HepG2 (cell line): ENCODE measurements at regions not wholly inside any gene's neighbourhood (a gene's known extent, or its start where the extent isn't known, plus 50 kb on each side); places are given as distances from the start of the nearest gene placed in this dataset.

ENCODE experiments used
- ATAC-seq: fragments of 200-7000 bp; cut with Tn5 transposase; 3 replicates; pipeline ENCODE4 v1.9.1; 2020; ENCODE audit warnings: mild to moderate bottlenecking, moderate library complexity
- BruUV-seq: library from RNA; stranded (reverse); fragments of 400-500 nt; replicated peaks from 2 replicates; lab custom pipeline; 2021; lab: Mats Ljungman, UMichigan
- CTCF ChIA-PET: fragments of 300-600 bp; formaldehyde crosslinking; extraction: SDS; loops from one replicate; lab custom pipeline; 2021; ENCODE audit warnings: low total read pairs, inconsistent platforms, low intra/inter-chr PET ratio; lab: Yijun Ruan, JAX
- POLR2A ChIA-PET: fragments of 350-600 bp; sonication (Branson Sonifier 250); formaldehyde crosslinking; loops from one replicate; lab custom pipeline; 2020; ENCODE audit warnings: antibody characterized with exemption, inconsistent platforms; lab: Yijun Ruan, JAX
- DNase-seq: peaks from one replicate; pipeline ENCODE4 v3.0.0-alpha.2; 2015; ENCODE audit warnings: low spot score
- FAIRE-seq: peaks from 3 replicates; lab custom pipeline; 2011; peaks lifted over from hg19 to GRCh38; lab: Jason Lieb, UNC
- H2AFZ ChIP-seq: one replicate; pipeline ENCODE4 v1.6.1; 2011; ENCODE audit warnings: low read length, inconsistent platforms
- H3K27ac ChIP-seq: fragments of 300-600 bp; 3 replicates; pipeline ENCODE4 v1.8.0; 2011; ENCODE audit warnings: mixed run types, mild to moderate bottlenecking, mixed read lengths, low read length, inconsistent platforms; ENCODE audit not compliant: insufficient read depth; ENCODE audit errors: extremely low read length
- H3K27me3 ChIP-seq, 2 experiments: fragments of 200-600 bp in 1 of 2; 2 replicates in 1 of 2; 3 replicates in 1 of 2; pipeline versions ENCODE4 v1.6.0 to v1.8.0; 2011; ENCODE audit warnings: low read length in 2 of 2, mild to moderate bottlenecking in 2 of 2, moderate library complexity in 2 of 2, inconsistent platforms in 1 of 2; ENCODE audit not compliant: insufficient read depth in 2 of 2, control insufficient read depth in 1 of 2
- H3K36me3 ChIP-seq, 2 experiments: fragments of 200-600 bp in 1 of 2; replicated peaks in 1 of 2; 2 replicates in 1 of 2; 3 replicates in 1 of 2; pipeline versions ENCODE4 v1.5.1 to v1.8.0; 2011; ENCODE audit warnings: low read length in 2 of 2, inconsistent platforms in 1 of 2; ENCODE audit not compliant: insufficient read depth in 2 of 2, control insufficient read depth in 1 of 2
- H3K4me1 ChIP-seq: 2 replicates; pipeline ENCODE4 v1.5.1; 2012; ENCODE audit warnings: low read length, inconsistent platforms; ENCODE audit not compliant: insufficient read depth
- H3K4me2 ChIP-seq: 2 replicates; pipeline ENCODE4 v1.6.0; 2011; ENCODE audit warnings: low read depth, low read length, inconsistent platforms
- H3K4me3 ChIP-seq, 3 experiments: fragments of 200-600 bp in 1 of 3; sonication (generic), shearing (Covaris generic) in 1 of 3; replicated peaks in 1 of 3; 2 replicates each; pipeline ENCODE4 v1.5.1; 2011 to 2016; ENCODE audit warnings: low read length in 3 of 3, inconsistent platforms in 2 of 3, low read depth in 2 of 3, mild to moderate bottlenecking in 2 of 3, control low read depth in 1 of 3, mixed read lengths in 1 of 3; ENCODE audit not compliant: insufficient read depth in 1 of 3
- H3K79me2 ChIP-seq: one replicate; pipeline ENCODE4 v1.6.1; 2011; ENCODE audit warnings: low read length, inconsistent platforms; ENCODE audit not compliant: insufficient read depth
- H3K9ac ChIP-seq: 2 replicates; pipeline ENCODE4 v1.6.0; 2011; ENCODE audit warnings: mild to moderate bottlenecking, low read depth, low read length, inconsistent platforms; ENCODE audit not compliant: insufficient read depth
- H3K9me3 ChIP-seq: 2 replicates; pipeline ENCODE4 v1.5.1; 2012; ENCODE audit warnings: mild to moderate bottlenecking, low read length
- H4K20me1 ChIP-seq: 2 replicates; pipeline ENCODE4 v1.6.0; 2011; ENCODE audit warnings: inconsistent platforms, mild to moderate bottlenecking, low read length, moderate library complexity; ENCODE audit not compliant: insufficient read depth
- BORCS8-MEF2B ChIP-seq: sonication (generic); formaldehyde crosslinking; IDR thresholded peaks from 2 replicates; pipeline ENCODE4 v1.8.0; 2022; ENCODE audit warnings: mild to moderate bottlenecking, missing genetic modification reagents
- CREM ChIP-seq, 2 experiments: sonication (generic) in 1 of 2; formaldehyde crosslinking in 1 of 2; IDR thresholded peaks; 2 replicates each; pipeline versions ENCODE4 v1.4.0 to v1.6.1; 2016 to 2020; ENCODE audit warnings: antibody characterized with exemption in 1 of 2, mild to moderate bottlenecking in 1 of 2, missing genetic modification reagents in 1 of 2
- GZF1 ChIP-seq: sonication (generic); formaldehyde crosslinking; IDR thresholded peaks from 2 replicates; pipeline ENCODE4 v1.5.1; 2020; ENCODE audit warnings: mild to moderate bottlenecking, missing genetic modification reagents
- NFE2L1 ChIP-seq: sonication (generic); formaldehyde crosslinking; IDR thresholded peaks from 2 replicates; pipeline ENCODE4 v1.4.0; 2020; ENCODE audit warnings: missing genetic modification reagents, mild to moderate bottlenecking, borderline replicate concordance
- RFX5 ChIP-seq: IDR thresholded peaks from 2 replicates; pipeline ENCODE4 v1.6.1; 2011; ENCODE audit warnings: low read depth, low read length, improper control_type of control experiment
- SATB2 ChIP-seq: sonication (generic); formaldehyde crosslinking; IDR thresholded peaks from 2 replicates; pipeline ENCODE4 v1.5.0; 2020; ENCODE audit warnings: missing genetic modification reagents
- SIN3A ChIP-seq: IDR thresholded peaks from 2 replicates; pipeline ENCODE4 v1.6.1; 2011; ENCODE audit warnings: low read depth, mild to moderate bottlenecking, control low read depth, low read length, borderline replicate concordance
- SMC3 ChIP-seq: IDR thresholded peaks from 2 replicates; pipeline ENCODE4 v1.6.1; 2011; ENCODE audit warnings: low read length, improper control_type of control experiment
- XRCC5 ChIP-seq: fragments of 200-400 bp; formaldehyde crosslinking; optimal IDR thresholded peaks from 2 replicates; pipeline ENCODE3; 2017; ENCODE audit warnings: mild to moderate bottlenecking, low read length
- ZNF12 ChIP-seq: sonication (generic); formaldehyde crosslinking; IDR thresholded peaks from 2 replicates; pipeline ENCODE4 v1.5.0; 2020; ENCODE audit warnings: missing genetic modification reagents
- ZNF235 ChIP-seq: sonication (generic); formaldehyde crosslinking; IDR thresholded peaks from 2 replicates; pipeline ENCODE4 v1.8.1; 2023; ENCODE audit warnings: mild to moderate bottlenecking, missing genetic modification reagents, borderline replicate concordance
- ZNF335 ChIP-seq: sonication (generic); formaldehyde crosslinking; IDR thresholded peaks from 2 replicates; pipeline ENCODE4 v1.4.0; 2020; ENCODE audit warnings: missing genetic modification reagents
- ZNF350 ChIP-seq: sonication (generic); formaldehyde crosslinking; IDR thresholded peaks from 2 replicates; pipeline ENCODE4 v1.4.0; 2020; ENCODE audit warnings: mild to moderate bottlenecking, low read depth, missing genetic modification reagents, borderline replicate concordance
- ZNF446 ChIP-seq: sonication (generic); formaldehyde crosslinking; IDR thresholded peaks from 2 replicates; pipeline ENCODE4 v1.5.0; 2020; ENCODE audit warnings: mild to moderate bottlenecking, missing genetic modification reagents
- ZNF605 ChIP-seq: sonication (generic); formaldehyde crosslinking; IDR thresholded peaks from 2 replicates; pipeline ENCODE4 v1.8.0; 2022; ENCODE audit warnings: mild to moderate bottlenecking, missing genetic modification reagents
- ZNF768 ChIP-seq: sonication (generic); formaldehyde crosslinking; IDR thresholded peaks from 2 replicates; pipeline ENCODE4 v1.4.0; 2020; ENCODE audit warnings: missing genetic modification reagents
- ZNF792 ChIP-seq: IDR thresholded peaks from 2 replicates; pipeline ENCODE4 v1.6.1; 2016
- WGBS: methylation state at CpG from one replicate; pipeline ENCODE4 v1.1.6; 2017; ENCODE audit warnings: low lambda C conversion rate; 5-methylcytosine and 5-hydroxymethylcytosine counted together
- in situ Hi-C: cut with HindIII; loops from 2 replicates; pipeline ENCODE4 v1.10.0; 2017; ENCODE audit warnings: low pct_unique_long_range_greater_than_20kb; ENCODE audit not compliant: extremely low pct_ligation_motif_present
- intact Hi-C: fragments of 100-400 bp; cut with micrococcal nuclease; formaldehyde crosslinking; loops from one replicate; pipeline ENCODE4 v1.10.0; 2022; ENCODE audit not compliant: unreplicated experiment
- TF ChIP-seq, protein P1 (sequence below): sonication (generic); formaldehyde crosslinking; IDR thresholded peaks from 2 replicates; pipeline ENCODE4 v1.4.0; 2020; ENCODE audit warnings: low read depth, mild to moderate bottlenecking, missing genetic modification reagents
- TF ChIP-seq, protein P2 (sequence below): IDR thresholded peaks from 2 replicates; pipeline ENCODE4 v1.6.1; 2016; ENCODE audit warnings: control low read depth

DNA sequence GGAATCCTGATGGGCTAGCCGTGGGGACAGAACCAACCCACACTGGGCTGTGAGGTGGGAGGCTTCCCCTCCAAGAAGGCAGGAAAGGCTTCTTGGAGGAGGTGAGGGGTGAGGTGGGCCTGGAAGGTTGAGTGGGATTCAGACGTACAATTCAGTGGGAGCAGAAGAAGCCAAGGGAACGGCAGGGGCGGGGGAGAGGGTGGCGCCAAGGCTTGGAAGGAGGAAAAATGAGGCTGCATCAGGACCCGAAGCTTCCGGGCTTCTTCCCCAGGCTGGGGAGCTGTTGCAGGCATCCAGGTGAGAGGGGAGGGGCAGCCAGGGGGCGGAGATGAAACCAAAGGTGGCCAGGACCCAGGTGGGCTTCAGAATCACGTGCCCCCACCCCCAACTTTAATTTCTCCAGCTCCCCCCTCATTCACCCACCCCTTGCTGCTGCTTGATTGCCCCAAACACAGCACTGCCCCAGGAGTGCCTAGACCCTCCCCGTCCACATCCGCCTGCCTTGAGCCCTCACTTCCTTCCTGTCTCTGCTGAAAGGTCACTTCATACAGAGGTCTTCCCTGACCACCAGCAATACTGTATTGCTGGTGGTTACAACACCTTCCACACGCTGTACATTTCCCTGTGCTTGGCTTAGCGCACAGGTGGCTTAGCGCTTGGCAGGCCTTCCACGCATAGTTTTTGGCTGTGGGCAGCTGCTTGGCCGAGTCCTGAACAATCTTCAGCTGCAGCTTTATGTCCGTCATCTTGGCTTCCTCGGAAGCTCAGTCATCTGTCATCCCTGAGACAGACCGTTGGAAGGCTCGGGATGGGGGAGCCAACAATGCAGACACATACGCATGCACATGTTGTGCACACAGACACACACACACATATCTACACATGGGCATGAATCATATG lies 193.5 kb downstream of the RGS3 start (continued):
- TF ChIP-seq GZF1 (CRISPR knock-in tag) = no peak

DNA sequence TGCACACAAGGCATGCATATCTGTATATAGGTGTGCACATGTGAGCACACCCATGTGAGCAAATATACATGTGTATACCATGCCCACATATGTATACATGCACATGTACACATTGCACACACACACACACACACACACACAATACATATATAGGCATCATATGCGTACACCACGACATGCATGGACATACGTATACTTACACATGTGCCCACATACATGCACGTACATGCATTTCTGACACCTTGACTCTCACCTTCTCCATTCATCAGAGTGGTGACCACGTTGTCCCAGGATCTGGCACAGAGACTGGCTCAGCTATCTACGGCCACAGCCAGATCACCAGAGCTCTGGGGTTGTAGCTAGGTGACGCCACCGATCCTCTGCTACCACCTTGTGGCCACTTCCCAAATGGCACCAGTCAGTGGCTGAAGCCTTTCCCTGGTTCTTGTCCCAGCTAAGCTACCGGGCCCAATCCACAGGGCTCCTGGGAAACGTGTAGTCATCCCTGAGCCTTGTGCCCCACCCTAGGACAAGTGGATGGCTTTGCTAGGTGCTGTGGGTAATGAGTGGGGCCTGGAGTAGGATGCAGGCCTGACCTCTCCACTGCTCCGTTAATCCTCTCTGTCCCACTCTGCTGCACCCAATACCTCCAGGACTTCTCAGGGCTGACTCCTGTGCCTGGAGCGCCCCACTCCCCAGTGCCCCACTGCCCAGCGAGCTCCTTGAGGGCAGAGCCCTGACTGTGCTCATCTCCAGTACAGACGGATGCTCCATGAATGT lies 194.4 kb downstream of the RGS3 start:
- no peak overlapping the region for H3K9ac ChIP-seq
- H3K27ac ChIP-seq = no peak overlapping the region
- H3K36me3 ChIP-seq = no peaks in the 10 kb centered on the region
- ATAC-seq (peak; percentile 92), DNase-seq (peak; percentile 73), FAIRE-seq (peak; percentile 79)
- CTCF ChIA-PET = interaction anchor here (0.8 to 9.4 kb wide), 4 partner anchors 66 to 303 kb away, joined by 3 to 223 read pairs (median 20); partner anchors contain the start of gene ALAD
- intact Hi-C loops (loop anchor here (1.0 to 10.0 kb wide), 5 partner anchors 67 to 383 kb away; partner anchors contain the start of genes C9orf43, CDC26, POLE3 and PRPF4), in situ Hi-C loops (loop anchor here (5.0 kb wide), 3 partner anchors 66 to 386 kb away; no protein-coding TSS in a partner anchor)
- H3K4me1 ChIP-seq = peaks cover 65% of the 10 kb centered on the region
- no peak overlapping the region for H2AFZ ChIP-seq
- H3K27me3 ChIP-seq = peaks cover 0 to 20% of the 10 kb centered on the region in 2 experiments; a peak in 2 of 5 replicates
- POLR2A ChIA-PET = interaction anchor here (0.8 to 2.7 kb wide), 5 partner anchors 66 to 318 kb away, joined by 3 to 13 read pairs (median 4); partner anchors contain the start of gene WDR31
- 31% methylated on average over 13 of the region's 14 CpGs for WGBS
- peak overlapping the region; percentile 65 for H3K4me2 ChIP-seq
- H3K9me3 ChIP-seq = no peaks in the 10 kb centered on the region
- no peaks in the 10 kb centered on the region for H4K20me1 ChIP-seq
- no peak overlapping the region for H3K4me3 ChIP-seq
- H3K79me2 ChIP-seq = no peaks in the 10 kb centered on the region
- no TSS peak for BruUV-seq
- TF ChIP-seq CREM (IDR thresholded peaks at IDR 0.05) (no peak), CREM (CRISPR knock-in tag; IDR thresholded peaks at IDR 0.05) (no peak), ZNF768 (CRISPR knock-in tag) (peak; percentile 68; the same call in 1 of the 2 replicates), ZNF12 (CRISPR knock-in tag) (no peak), SATB2 (CRISPR knock-in tag) (no peak), BORCS8-MEF2B (CRISPR knock-in tag) (peak; percentile 10; the same call in 1 of the 2 replicates), RFX5 (no peak), NFE2L1 (CRISPR knock-in tag) (no peak), SIN3A (no peak), ZNF446 (CRISPR knock-in tag) (no peak), ZNF350 (CRISPR knock-in tag) (peak; percentile 54; the same call in 1 of the 2 replicates), ZNF335 (peak; percentile 35; the same call in 1 of the 2 replicates), ZNF792 (CRISPR knock-in tag) (no peak), SMC3 (peak; percentile 97), XRCC5 (peak; percentile 39), ZNF235 (CRISPR knock-in tag) (no peak), ZNF605 (CRISPR knock-in tag) (peak; percentile 34; the same call in 1 of the 2 replicates)
- TF ChIP-seq, protein P1, sequence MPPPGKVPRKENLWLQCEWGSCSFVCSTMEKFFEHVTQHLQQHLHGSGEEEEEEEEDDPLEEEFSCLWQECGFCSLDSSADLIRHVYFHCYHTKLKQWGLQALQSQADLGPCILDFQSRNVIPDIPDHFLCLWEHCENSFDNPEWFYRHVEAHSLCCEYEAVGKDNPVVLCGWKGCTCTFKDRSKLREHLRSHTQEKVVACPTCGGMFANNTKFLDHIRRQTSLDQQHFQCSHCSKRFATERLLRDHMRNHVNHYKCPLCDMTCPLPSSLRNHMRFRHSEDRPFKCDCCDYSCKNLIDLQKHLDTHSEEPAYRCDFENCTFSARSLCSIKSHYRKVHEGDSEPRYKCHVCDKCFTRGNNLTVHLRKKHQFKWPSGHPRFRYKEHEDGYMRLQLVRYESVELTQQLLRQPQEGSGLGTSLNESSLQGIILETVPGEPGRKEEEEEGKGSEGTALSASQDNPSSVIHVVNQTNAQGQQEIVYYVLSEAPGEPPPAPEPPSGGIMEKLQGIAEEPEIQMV (CRISPR knock-in tag) = peak; percentile 35; the same call in 1 of the 2 replicates
- TF ChIP-seq, protein P2, sequence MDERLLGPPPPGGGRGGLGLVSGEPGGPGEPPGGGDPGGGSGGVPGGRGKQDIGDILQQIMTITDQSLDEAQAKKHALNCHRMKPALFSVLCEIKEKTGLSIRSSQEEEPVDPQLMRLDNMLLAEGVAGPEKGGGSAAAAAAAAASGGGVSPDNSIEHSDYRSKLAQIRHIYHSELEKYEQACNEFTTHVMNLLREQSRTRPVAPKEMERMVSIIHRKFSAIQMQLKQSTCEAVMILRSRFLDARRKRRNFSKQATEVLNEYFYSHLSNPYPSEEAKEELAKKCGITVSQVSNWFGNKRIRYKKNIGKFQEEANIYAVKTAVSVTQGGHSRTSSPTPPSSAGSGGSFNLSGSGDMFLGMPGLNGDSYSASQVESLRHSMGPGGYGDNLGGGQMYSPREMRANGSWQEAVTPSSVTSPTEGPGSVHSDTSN = no peak
